ENCODE measurements at regions not wholly inside any gene's neighbourhood (a gene's known extent, or its start where the extent isn't known, plus 50 kb on each side); places are given as distances from the start of the nearest gene placed in this dataset.

DNA sequence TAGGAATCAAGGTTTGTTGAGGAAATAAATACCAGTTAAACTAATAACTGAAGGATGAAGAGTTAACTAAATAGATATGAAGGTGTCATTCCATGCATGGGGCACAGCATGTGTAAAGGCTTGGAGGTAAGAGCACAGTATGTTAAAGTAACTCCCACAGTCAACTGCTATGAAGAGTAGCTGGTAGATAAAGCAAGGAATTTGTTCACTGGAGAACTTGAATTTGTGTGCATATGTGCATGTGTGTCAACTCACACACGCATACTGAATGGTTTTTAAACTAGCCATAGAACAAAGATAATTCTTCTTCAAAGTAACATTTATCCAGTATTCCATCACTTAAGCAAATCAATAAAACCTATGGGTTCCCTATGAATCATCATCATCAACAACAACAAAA lies 135.9 kb downstream of the FAM76B start:
- no peaks in the 10 kb centered on the region for H3K36me3 Mint-ChIP-seq
- H3K27me3 Mint-ChIP-seq (ENCODE audit: low read depth), result no peaks in the 10 kb centered on the region
- no peak for DNase-seq (ENCODE audit: low spot score)
- ChIA-PET POLR2A (no interaction called here), CTCF (no interaction called here)
- no peak overlapping the region for H3K4me3 Mint-ChIP-seq
- H3K4me1 Mint-ChIP-seq, result peaks cover 4% of the 10 kb centered on the region; the same call in 1 of the 2 replicates
- TF ChIP-seq TCF7 (CRISPR knock-in tag; IDR thresholded peaks at IDR 0.05; ENCODE audit: low read depth) (no peak), ETV6 (CRISPR knock-in tag; IDR thresholded peaks at IDR 0.05) (no peak), CREB1 (CRISPR knock-in tag; IDR thresholded peaks at IDR 0.05) (no peak), GABPB1 (CRISPR knock-in tag; IDR thresholded peaks at IDR 0.05) (no peak), ZNF317 (CRISPR knock-in tag; IDR thresholded peaks at IDR 0.05; ENCODE audit: borderline replicate concordance, low read depth) (no peak)
- no peaks in the 10 kb centered on the region for H3K9me3 Mint-ChIP-seq
- no peak for ATAC-seq
- no peak overlapping the region for H3K27ac Mint-ChIP-seq

DNA sequence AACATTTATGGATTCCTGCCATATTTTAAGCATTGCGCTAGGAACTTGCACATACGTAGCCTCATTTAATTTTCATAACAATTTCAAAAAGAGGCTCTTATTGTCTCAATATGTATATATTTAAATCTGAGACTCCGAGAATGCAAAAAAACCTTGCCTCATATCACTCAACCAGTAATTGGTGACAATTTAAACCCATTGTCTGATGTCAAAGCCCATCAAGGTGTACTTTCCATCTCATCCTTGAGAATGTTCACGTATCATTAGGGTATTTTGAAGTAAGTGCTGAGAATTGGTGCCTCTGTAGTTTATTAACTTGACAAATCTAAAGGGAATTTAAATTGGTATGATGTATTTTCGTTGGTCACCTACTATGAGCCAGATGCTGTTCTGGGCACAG lies 136.5 kb downstream of the FAM76B start:
- ChIA-PET CTCF (no interaction called here), POLR2A (no interaction called here)
- Mint-ChIP-seq H3K27me3 (ENCODE audit: low read depth) (no peaks in the 10 kb centered on the region), H3K36me3 (no peaks in the 10 kb centered on the region), H3K4me1 (peaks cover 6% of the 10 kb centered on the region), H3K27ac (no peak overlapping the region), H3K4me3 (no peak overlapping the region), H3K9me3 (no peaks in the 10 kb centered on the region)
- ATAC-seq (no peak), DNase-seq (ENCODE audit: low spot score) (no peak)
- TF ChIP-seq, protein P1, sequence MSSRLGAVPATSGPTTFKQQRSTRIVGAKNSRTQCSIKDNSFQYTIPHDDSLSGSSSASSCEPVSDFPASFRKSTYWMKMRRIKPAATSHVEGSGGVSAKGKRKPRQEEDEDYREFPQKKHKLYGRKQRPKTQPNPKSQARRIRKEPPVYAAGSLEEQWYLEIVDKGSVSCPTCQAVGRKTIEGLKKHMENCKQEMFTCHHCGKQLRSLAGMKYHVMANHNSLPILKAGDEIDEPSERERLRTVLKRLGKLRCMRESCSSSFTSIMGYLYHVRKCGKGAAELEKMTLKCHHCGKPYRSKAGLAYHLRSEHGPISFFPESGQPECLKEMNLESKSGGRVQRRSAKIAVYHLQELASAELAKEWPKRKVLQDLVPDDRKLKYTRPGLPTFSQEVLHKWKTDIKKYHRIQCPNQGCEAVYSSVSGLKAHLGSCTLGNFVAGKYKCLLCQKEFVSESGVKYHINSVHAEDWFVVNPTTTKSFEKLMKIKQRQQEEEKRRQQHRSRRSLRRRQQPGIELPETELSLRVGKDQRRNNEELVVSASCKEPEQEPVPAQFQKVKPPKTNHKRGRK (CRISPR knock-in tag; IDR thresholded peaks at IDR 0.05; ENCODE audit: borderline replicate concordance), result no peak

DNA sequence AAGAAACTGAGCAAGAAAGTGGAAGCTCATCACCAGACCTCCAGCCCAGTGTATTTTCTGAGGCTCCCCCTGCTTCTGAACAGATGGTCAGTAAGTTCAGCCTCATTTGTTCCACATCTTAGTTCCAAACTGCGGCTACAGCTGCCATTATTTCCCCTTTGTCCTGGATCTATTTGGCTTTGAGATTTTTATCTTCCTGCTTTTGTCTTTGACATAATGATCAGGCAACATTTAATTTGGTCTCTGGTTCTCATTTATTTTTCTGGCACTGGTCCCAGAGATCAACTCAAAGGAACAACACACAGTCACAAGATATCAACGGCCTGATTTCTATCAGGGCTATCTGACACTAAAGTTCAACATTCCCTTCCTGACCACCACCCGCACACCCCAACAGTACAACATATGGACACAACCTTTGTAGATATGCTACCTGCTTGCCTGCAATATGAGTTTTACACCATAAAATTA lies 137.5 kb downstream of the FAM76B start:
- Mint-ChIP-seq H3K4me3 (no peak overlapping the region), H3K9me3 (no peaks in the 10 kb centered on the region), H3K36me3 (no peaks in the 10 kb centered on the region), H3K4me1 (peaks cover 12% of the 10 kb centered on the region), H3K27me3 (ENCODE audit: low read depth) (no peaks in the 10 kb centered on the region), H3K27ac (no peak overlapping the region)
- ATAC-seq (no peak), DNase-seq (ENCODE audit: low spot score) (no peak)
- no peak for TF ChIP-seq ZNF423 (CRISPR knock-in tag; IDR thresholded peaks at IDR 0.05)
- no peak for TF ChIP-seq TEAD1 (CRISPR knock-in tag; IDR thresholded peaks at IDR 0.05)
- no peak for TF ChIP-seq ZBTB21 (CRISPR knock-in tag; IDR thresholded peaks at IDR 0.05; ENCODE audit: borderline replicate concordance)
- TF ChIP-seq, protein P2, sequence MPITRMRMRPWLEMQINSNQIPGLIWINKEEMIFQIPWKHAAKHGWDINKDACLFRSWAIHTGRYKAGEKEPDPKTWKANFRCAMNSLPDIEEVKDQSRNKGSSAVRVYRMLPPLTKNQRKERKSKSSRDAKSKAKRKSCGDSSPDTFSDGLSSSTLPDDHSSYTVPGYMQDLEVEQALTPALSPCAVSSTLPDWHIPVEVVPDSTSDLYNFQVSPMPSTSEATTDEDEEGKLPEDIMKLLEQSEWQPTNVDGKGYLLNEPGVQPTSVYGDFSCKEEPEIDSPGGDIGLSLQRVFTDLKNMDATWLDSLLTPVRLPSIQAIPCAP (CRISPR knock-in tag; IDR thresholded peaks at IDR 0.05), result no peak
- no peak for TF ChIP-seq MYBL2 (CRISPR knock-in tag; IDR thresholded peaks at IDR 0.05)
- TF ChIP-seq, protein P3, sequence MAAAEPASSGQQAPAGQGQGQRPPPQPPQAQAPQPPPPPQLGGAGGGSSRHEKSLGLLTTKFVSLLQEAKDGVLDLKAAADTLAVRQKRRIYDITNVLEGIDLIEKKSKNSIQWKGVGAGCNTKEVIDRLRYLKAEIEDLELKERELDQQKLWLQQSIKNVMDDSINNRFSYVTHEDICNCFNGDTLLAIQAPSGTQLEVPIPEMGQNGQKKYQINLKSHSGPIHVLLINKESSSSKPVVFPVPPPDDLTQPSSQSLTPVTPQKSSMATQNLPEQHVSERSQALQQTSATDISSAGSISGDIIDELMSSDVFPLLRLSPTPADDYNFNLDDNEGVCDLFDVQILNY (CRISPR knock-in tag; IDR thresholded peaks at IDR 0.05), result no peak
- TF ChIP-seq GABPB1 (CRISPR knock-in tag; IDR thresholded peaks at IDR 0.05), result no peak
- TF ChIP-seq NR1H2 (CRISPR knock-in tag; IDR thresholded peaks at IDR 0.05), result no peak
- TF ChIP-seq ETV6 (CRISPR knock-in tag; IDR thresholded peaks at IDR 0.05), result no peak
- no peak for TF ChIP-seq ZNF671 (CRISPR knock-in tag; IDR thresholded peaks at IDR 0.05)
- TF ChIP-seq, protein P4, sequence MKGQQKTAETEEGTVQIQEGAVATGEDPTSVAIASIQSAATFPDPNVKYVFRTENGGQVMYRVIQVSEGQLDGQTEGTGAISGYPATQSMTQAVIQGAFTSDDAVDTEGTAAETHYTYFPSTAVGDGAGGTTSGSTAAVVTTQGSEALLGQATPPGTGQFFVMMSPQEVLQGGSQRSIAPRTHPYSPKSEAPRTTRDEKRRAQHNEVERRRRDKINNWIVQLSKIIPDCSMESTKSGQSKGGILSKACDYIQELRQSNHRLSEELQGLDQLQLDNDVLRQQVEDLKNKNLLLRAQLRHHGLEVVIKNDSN (CRISPR knock-in tag; IDR thresholded peaks at IDR 0.05), result no peak
- no peak for TF ChIP-seq JAZF1 (CRISPR knock-in tag; IDR thresholded peaks at IDR 0.05)
- TF ChIP-seq ESRRA (CRISPR knock-in tag; IDR thresholded peaks at IDR 0.05; ENCODE audit: borderline replicate concordance), result no peak
- no peak for TF ChIP-seq GTF2I (CRISPR knock-in tag; conservative IDR thresholded peaks at IDR 0.05)
- ChIA-PET POLR2A (no interaction called here), CTCF (no interaction called here)

Measured in WTC11 (cell line).